HEK293 (cell line): ENCODE measurements at regions not wholly inside any gene's neighbourhood (a gene's known extent, or its start where the extent isn't known, plus 50 kb on each side); places are given as distances from the start of the nearest gene placed in this dataset.

Experiments
- CTCF ChIA-PET: fragments of 350-600 bp; formaldehyde crosslinking; extraction: SDS; loops from one replicate; lab custom pipeline; 2021; ENCODE audit warnings: antibody characterized with exemption; lab: Yijun Ruan, JAX
- POLR2A ChIA-PET: fragments of 300-600 bp; formaldehyde crosslinking; extraction: SDS; loops from one replicate; lab custom pipeline; 2020; ENCODE audit warnings: antibody characterized with exemption, inconsistent platforms; lab: Yijun Ruan, JAX
- H3K27ac ChIP-seq: fragments of 200-500 bp; sonication (Bioruptor generic); 2 replicates; pipeline ENCODE4 v1.5.1; 2014; ENCODE audit warnings: low read depth, low read length, control low read depth, inconsistent platforms; ENCODE audit errors: extremely low read depth
- H3K36me3 ChIP-seq, 2 experiments: fragments of 200-500 bp in 1 of 2; sonication (Bioruptor generic) in 1 of 2; 1 replicate in 1 of 2; 2 replicates in 1 of 2; pipeline ENCODE4 v1.5.1; 2014 to 2017; ENCODE audit warnings: inconsistent platforms in 2 of 2, low read length in 2 of 2; ENCODE audit not compliant: control insufficient read depth in 2 of 2, insufficient read depth in 1 of 2
- H3K4me1 ChIP-seq: fragments of 200-500 bp; sonication (Bioruptor generic); 2 replicates; pipeline ENCODE4 v1.5.1; 2014; ENCODE audit warnings: mild to moderate bottlenecking, low read length, inconsistent platforms; ENCODE audit not compliant: control insufficient read depth, insufficient read depth
- H3K4me3 ChIP-seq: 2 replicates; pipeline ENCODE4 v1.5.1; 2011; ENCODE audit warnings: low read depth, mild to moderate bottlenecking, control low read depth, low read length, moderate library complexity
- H3K9me3 ChIP-seq: fragments of 200-500 bp; sonication (Bioruptor generic); 2 replicates; pipeline ENCODE4 v1.5.1; 2014; ENCODE audit warnings: low read depth, low read length, inconsistent platforms; ENCODE audit not compliant: control insufficient read depth, insufficient read depth
- ATF2 ChIP-seq: fragments of 450-650 bp; formaldehyde crosslinking; IDR thresholded peaks from 2 replicates; pipeline ENCODE4 v1.5.1; 2016; ENCODE audit warnings: missing biosample characterization, missing genetic modification characterization, low read depth
- GLI2 ChIP-seq: fragments of 450-650 bp; formaldehyde crosslinking; IDR thresholded peaks from 2 replicates; pipeline ENCODE4; 2017; ENCODE audit warnings: missing biosample characterization, missing genetic modification characterization, low read depth, borderline replicate concordance
- GLI4 ChIP-seq: fragments of 450-650 bp; formaldehyde crosslinking; IDR thresholded peaks from 2 replicates; pipeline ENCODE4 v1.5.1; 2016; ENCODE audit warnings: missing biosample characterization, missing genetic modification characterization
- PRDM10 ChIP-seq: fragments of 450-650 bp; formaldehyde crosslinking; IDR thresholded peaks from 2 replicates; pipeline ENCODE4 v1.5.1; 2016; ENCODE audit warnings: missing biosample characterization, missing genetic modification characterization
- SCRT2 ChIP-seq: fragments of 450-650 bp; formaldehyde crosslinking; IDR thresholded peaks from 2 replicates; pipeline ENCODE4 v1.5.1; 2016; ENCODE audit warnings: missing biosample characterization, missing genetic modification characterization
- YY2 ChIP-seq: fragments of 450-650 bp; formaldehyde crosslinking; IDR thresholded peaks from 2 replicates; pipeline ENCODE4 v1.5.1; 2016; ENCODE audit warnings: missing biosample characterization, missing genetic modification characterization
- ZNF112 ChIP-seq: fragments of 450-650 bp; formaldehyde crosslinking; IDR thresholded peaks from 2 replicates; pipeline ENCODE4 v1.5.0; 2017; ENCODE audit warnings: missing biosample characterization, missing genetic modification characterization
- ZNF214 ChIP-seq: fragments of 450-650 bp; formaldehyde crosslinking; IDR thresholded peaks from 2 replicates; pipeline ENCODE4 v1.5.1; 2017; ENCODE audit warnings: missing biosample characterization, mild to moderate bottlenecking, missing genetic modification characterization, borderline replicate concordance
- ZNF223 ChIP-seq: fragments of 450-650 bp; formaldehyde crosslinking; IDR thresholded peaks from 2 replicates; pipeline ENCODE4 v1.5.1; 2016; ENCODE audit warnings: missing biosample characterization, missing genetic modification characterization
- ZNF239 ChIP-seq: fragments of 450-650 bp; formaldehyde crosslinking; IDR thresholded peaks from 2 replicates; pipeline ENCODE4 v1.5.1; 2016; ENCODE audit warnings: missing biosample characterization, missing genetic modification characterization
- ZNF274 ChIP-seq, 2 experiments: fragments of 200-500 bp in 1 of 2; fragments of 450-650 bp in 1 of 2; sonication (Bioruptor generic) in 1 of 2; formaldehyde crosslinking in 1 of 2; IDR thresholded peaks; 2 replicates each; pipeline versions ENCODE4 v1.5.1 to v1.6.1; 2014 to 2016; ENCODE audit warnings: borderline replicate concordance in 1 of 2, inconsistent platforms in 1 of 2, low read length in 1 of 2, missing biosample characterization in 1 of 2, missing genetic modification characterization in 1 of 2
- ZNF394 ChIP-seq: fragments of 450-650 bp; formaldehyde crosslinking; IDR thresholded peaks from 2 replicates; pipeline ENCODE4 v1.5.1; 2016; ENCODE audit warnings: missing biosample characterization, missing genetic modification characterization, mild to moderate bottlenecking, moderate library complexity, borderline replicate concordance
- ZNF473 ChIP-seq: fragments of 450-650 bp; formaldehyde crosslinking; IDR thresholded peaks from 2 replicates; pipeline ENCODE4 v1.5.1; 2017; ENCODE audit warnings: missing biosample characterization, missing genetic modification characterization
- ZNF530 ChIP-seq: fragments of 450-650 bp; formaldehyde crosslinking; IDR thresholded peaks from 2 replicates; pipeline ENCODE4 v1.5.1; 2016; ENCODE audit warnings: low read depth, missing biosample characterization, missing genetic modification characterization
- ZNF596 ChIP-seq: fragments of 450-650 bp; IDR thresholded peaks from 2 replicates; pipeline ENCODE4 v1.5.0; 2018; ENCODE audit warnings: missing biosample characterization, mild to moderate bottlenecking, missing genetic modification characterization, moderate library complexity
- ZNF629 ChIP-seq: fragments of 450-650 bp; formaldehyde crosslinking; IDR thresholded peaks from 2 replicates; pipeline ENCODE4 v1.5.1; 2017; ENCODE audit warnings: missing biosample characterization, missing genetic modification characterization
- ZNF76 ChIP-seq: fragments of 450-650 bp; formaldehyde crosslinking; IDR thresholded peaks from 2 replicates; pipeline ENCODE4; 2016; ENCODE audit warnings: low read depth, missing biosample characterization, missing genetic modification characterization, borderline replicate concordance
- ZNF776 ChIP-seq: fragments of 450-650 bp; formaldehyde crosslinking; IDR thresholded peaks from 2 replicates; pipeline ENCODE4 v1.5.0; 2017; ENCODE audit warnings: missing biosample characterization, missing genetic modification characterization, borderline replicate concordance
- TF ChIP-seq, protein P1 (sequence below): IDR thresholded peaks from 2 replicates; pipeline ENCODE4 v1.6.1; 2011; ENCODE audit warnings: mild to moderate bottlenecking, low read depth, low read length, borderline replicate concordance
- TF ChIP-seq, protein P2 (sequence below): fragments of 450-650 bp; formaldehyde crosslinking; optimal IDR thresholded peaks from 2 replicates; pipeline ENCODE3; 2016; ENCODE audit warnings: missing biosample characterization, mild to moderate bottlenecking, missing genetic modification characterization
- TF ChIP-seq, protein P3 (sequence below): fragments of 450-650 bp; formaldehyde crosslinking; IDR thresholded peaks from 2 replicates; pipeline ENCODE4 v1.5.1; 2017; ENCODE audit warnings: missing biosample characterization, mild to moderate bottlenecking, missing genetic modification characterization, moderate library complexity

GRCh38 chr7:42340436-42340835 lies 103.4 kb upstream of the GLI3 start:
- H3K9me3 ChIP-seq: no peaks in the 10 kb centered on the region
- H3K36me3 ChIP-seq: no peaks in the 10 kb centered on the region
- ChIA-PET POLR2A (no interaction called here), CTCF (no interaction called here)
- H3K4me1 ChIP-seq: no peaks in the 10 kb centered on the region
- TF ChIP-seq, protein P1, sequence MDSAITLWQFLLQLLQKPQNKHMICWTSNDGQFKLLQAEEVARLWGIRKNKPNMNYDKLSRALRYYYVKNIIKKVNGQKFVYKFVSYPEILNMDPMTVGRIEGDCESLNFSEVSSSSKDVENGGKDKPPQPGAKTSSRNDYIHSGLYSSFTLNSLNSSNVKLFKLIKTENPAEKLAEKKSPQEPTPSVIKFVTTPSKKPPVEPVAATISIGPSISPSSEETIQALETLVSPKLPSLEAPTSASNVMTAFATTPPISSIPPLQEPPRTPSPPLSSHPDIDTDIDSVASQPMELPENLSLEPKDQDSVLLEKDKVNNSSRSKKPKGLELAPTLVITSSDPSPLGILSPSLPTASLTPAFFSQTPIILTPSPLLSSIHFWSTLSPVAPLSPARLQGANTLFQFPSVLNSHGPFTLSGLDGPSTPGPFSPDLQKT: no peak
- TF ChIP-seq GLI2 (no peak), PRDM10 (tag by site-specific recombination) (no peak), ZNF394 (tag by site-specific recombination) (no peak), ZNF76 (no peak), ZNF274 (IDR thresholded peaks at IDR 0.05; ENCODE audit: low read length) (no peak), ZNF274 (tag by site-specific recombination; IDR thresholded peaks at IDR 0.05; ENCODE audit: borderline replicate concordance) (no peak), YY2 (tag by site-specific recombination) (no peak)
- H3K27ac ChIP-seq: no peak overlapping the region
- no peak overlapping the region for H3K4me3 ChIP-seq

DNA sequence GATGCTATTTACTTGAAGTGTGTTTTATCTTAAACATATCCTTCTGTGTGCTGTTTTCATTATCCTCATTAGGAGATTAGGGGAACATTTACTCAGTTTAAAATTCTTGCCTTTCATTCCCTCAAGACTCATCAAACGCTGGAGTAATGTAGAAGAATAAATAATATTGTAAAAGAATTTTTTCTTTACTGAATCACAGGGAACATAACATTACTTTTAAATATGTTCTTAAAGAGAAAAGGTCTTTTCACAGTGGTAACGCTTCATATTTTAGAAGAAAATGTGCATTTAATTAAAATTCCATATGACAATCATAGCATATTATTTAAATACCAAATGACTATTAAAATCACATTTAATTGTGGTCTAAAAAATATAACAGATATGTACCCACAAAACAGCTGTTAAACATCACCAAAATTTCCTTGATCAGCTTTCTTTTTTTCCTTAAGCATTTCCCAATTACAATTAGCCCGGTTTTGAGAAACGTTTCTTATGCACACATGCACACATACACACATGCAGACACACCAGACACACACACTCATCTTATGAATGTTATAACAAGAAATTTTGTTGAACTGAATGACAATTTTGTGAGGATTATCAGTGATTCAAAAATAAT lies 102.0 kb upstream of the GLI3 start:
- no peaks in the 10 kb centered on the region for H3K36me3 ChIP-seq
- TF ChIP-seq ZNF214 (tag by site-specific recombination): no peak
- no peak for TF ChIP-seq ZNF776 (tag by site-specific recombination)
- no peak for TF ChIP-seq SCRT2 (tag by site-specific recombination)
- TF ChIP-seq ZNF629 (tag by site-specific recombination): no peak
- no peak overlapping the region for H3K27ac ChIP-seq
- H3K4me3 ChIP-seq: no peak overlapping the region
- ChIA-PET POLR2A (no interaction called here), CTCF (no interaction called here)
- no peaks in the 10 kb centered on the region for H3K4me1 ChIP-seq
- H3K9me3 ChIP-seq: no peaks in the 10 kb centered on the region

DNA sequence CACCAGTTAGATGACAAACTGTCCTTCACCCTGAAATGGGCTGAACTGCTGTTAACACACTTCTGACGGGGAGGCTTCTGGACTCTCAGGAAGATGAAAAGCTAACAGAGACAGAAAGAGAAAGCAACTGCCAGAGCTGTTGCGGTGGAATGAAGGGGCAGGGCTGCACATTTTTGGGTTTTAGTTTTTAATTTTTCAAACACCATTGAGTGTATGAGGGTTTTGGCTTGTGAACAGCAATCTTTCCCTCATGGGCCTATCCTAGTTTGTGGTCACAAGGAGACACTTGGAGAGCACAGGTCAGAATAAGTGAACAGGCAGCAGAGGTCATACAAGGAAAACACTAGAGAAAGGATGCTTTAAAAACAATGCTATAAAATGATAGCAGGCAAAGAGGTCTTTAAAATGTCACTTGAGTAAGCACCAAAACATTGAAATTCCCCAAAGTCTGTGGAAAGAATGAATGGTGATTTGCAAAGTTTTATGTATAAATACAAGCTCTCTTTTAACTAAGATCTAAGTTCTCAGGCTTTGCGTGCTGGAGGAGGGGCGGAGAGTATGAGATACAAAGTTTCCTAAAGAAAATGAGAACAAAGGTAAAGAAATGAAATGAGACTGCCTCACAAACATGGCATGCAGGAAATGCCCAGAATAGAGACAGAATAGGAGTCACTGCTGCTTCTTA lies 101.4 kb upstream of the GLI3 start:
- CTCF ChIA-PET: no interaction called here
- H3K27ac ChIP-seq: no peak overlapping the region
- TF ChIP-seq ZNF596 (tag by site-specific recombination): no peak
- no peak for TF ChIP-seq ZNF112 (tag by site-specific recombination)
- TF ChIP-seq GLI4 (tag by site-specific recombination): no peak
- TF ChIP-seq, protein P2, sequence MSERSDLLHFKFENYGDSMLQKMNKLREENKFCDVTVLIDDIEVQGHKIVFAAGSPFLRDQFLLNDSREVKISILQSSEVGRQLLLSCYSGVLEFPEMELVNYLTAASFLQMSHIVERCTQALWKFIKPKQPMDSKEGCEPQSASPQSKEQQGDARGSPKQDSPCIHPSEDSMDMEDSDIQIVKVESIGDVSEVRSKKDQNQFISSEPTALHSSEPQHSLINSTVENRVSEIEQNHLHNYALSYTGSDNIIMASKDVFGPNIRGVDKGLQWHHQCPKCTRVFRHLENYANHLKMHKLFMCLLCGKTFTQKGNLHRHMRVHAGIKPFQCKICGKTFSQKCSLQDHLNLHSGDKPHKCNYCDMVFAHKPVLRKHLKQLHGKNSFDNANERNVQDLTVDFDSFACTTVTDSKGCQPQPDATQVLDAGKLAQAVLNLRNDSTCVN: no peak
- TF ChIP-seq ATF2 (tag by site-specific recombination): no peak
- TF ChIP-seq ZNF530: no peak
- TF ChIP-seq ZNF473 (tag by site-specific recombination): no peak
- no peak for TF ChIP-seq ZNF223 (tag by site-specific recombination)
- TF ChIP-seq, protein P3, sequence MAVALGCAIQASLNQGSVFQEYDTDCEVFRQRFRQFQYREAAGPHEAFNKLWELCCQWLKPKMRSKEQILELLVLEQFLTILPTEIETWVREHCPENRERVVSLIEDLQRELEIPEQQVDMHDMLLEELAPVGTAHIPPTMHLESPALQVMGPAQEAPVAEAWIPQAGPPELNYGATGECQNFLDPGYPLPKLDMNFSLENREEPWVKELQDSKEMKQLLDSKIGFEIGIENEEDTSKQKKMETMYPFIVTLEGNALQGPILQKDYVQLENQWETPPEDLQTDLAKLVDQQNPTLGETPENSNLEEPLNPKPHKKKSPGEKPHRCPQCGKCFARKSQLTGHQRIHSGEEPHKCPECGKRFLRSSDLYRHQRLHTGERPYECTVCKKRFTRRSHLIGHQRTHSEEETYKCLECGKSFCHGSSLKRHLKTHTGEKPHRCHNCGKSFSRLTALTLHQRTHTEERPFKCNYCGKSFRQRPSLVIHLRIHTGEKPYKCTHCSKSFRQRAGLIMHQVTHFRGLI: no peak
- TF ChIP-seq ZNF239 (tag by site-specific recombination): no peak

More for the DNA sequence above, 101.4 kb upstream of the GLI3 start:
- no peak overlapping the region for H3K4me3 ChIP-seq
- POLR2A ChIA-PET: no interaction called here
- H3K4me1 ChIP-seq: no peaks in the 10 kb centered on the region
- H3K9me3 ChIP-seq: no peaks in the 10 kb centered on the region
- H3K36me3 ChIP-seq: no peaks in the 10 kb centered on the region
